Smooth muscle cell of the brain vasculature (primary cell): ENCODE measurements at regions not wholly inside any gene's neighbourhood (a gene's known extent, or its start where the extent isn't known, plus 50 kb on each side); places are given as distances from the start of the nearest gene placed in this dataset.

Source experiments
- DNase-seq: peaks from one replicate; pipeline ENCODE4 v3.0.0-alpha.2; 2012; ENCODE audit warnings: low read depth, low spot score

GRCh38 chr3:13157986-13158385 lies 84.8 kb upstream of the IQSEC1 start:
- DNase-seq: no peak

- DNase-seq: no peak
Observed at GRCh38 chr3:13152826-13153710, 79.8 kb upstream of the IQSEC1 start.

- no peak for DNase-seq
Observed at GRCh38 chr3:13150624-13151023, 77.4 kb upstream of the IQSEC1 start.

GRCh38 chr3:13149330-13150108 lies 76.3 kb upstream of the IQSEC1 start:
- no peak for DNase-seq

GRCh38 chr3:13148561-13149329 lies 75.5 kb upstream of the IQSEC1 start:
- no peak for DNase-seq

GRCh38 chr3:13148126-13148525 lies 74.9 kb upstream of the IQSEC1 start:
- no peak for DNase-seq

GRCh38 chr3:13147344-13147743 lies 74.1 kb upstream of the IQSEC1 start:
- DNase-seq: no peak

GRCh38 chr3:13146643-13147143 lies 73.5 kb upstream of the IQSEC1 start:
- no peak for DNase-seq

- DNase-seq: no peak
Observed at GRCh38 chr3:13145826-13146642, 72.8 kb upstream of the IQSEC1 start.

- no peak for DNase-seq
Observed at GRCh38 chr3:13145131-13145825, 72.0 kb upstream of the IQSEC1 start.

GRCh38 chr3:13144163-13145023 lies 71.2 kb upstream of the IQSEC1 start:
- DNase-seq: no peak

GRCh38 chr3:13143381-13144004 lies 70.3 kb upstream of the IQSEC1 start:
- DNase-seq: no peak

GRCh38 chr3:13142552-13143380 lies 69.5 kb upstream of the IQSEC1 start:
- no peak for DNase-seq

GRCh38 chr3:13141991-13142412 lies 68.8 kb upstream of the IQSEC1 start:
- DNase-seq: peak; percentile 17

- no peak for DNase-seq
Observed at GRCh38 chr3:13141183-13141582, 68.0 kb upstream of the IQSEC1 start.

- no peak for DNase-seq
Observed at GRCh38 chr3:13140596-13140995, 67.4 kb upstream of the IQSEC1 start.

GRCh38 chr3:13139471-13140065 lies 66.3 kb upstream of the IQSEC1 start:
- DNase-seq: no peak

- DNase-seq: no peak
Observed at GRCh38 chr3:13138833-13139145, 65.6 kb upstream of the IQSEC1 start.
